ENCODE measurements at regions not wholly inside any gene's neighbourhood (a gene's known extent, or its start where the extent isn't known, plus 50 kb on each side); places are given as distances from the start of the nearest gene placed in this dataset.

DNA sequence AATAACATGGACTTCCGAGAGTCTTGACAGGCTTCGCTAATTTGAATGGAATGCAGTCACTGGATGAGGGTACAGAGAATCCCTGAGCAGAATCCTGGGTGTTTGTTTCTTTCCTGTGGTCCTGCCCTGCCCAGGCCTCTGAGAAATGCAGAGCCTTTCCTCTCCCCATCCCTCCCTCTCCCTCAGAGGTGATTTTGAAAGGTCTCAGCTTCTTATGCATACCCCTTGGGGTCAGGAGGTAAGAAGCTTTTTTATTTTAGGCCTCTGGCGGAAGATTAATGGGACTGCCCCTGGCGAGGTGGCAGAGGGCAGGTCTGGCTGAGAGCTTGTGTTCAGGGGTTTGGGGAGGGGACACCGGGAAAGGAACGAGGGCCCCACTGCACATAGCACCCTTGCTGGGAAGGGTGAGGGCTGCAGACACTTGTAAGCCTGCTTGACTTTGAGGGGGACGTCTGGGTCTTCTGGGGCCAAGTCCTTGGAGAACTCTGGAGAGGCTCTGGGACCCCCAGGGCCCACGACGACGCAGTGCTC lies 116.5 kb upstream of the SLC45A1 start (continued):
- TF ChIP-seq, protein P1, sequence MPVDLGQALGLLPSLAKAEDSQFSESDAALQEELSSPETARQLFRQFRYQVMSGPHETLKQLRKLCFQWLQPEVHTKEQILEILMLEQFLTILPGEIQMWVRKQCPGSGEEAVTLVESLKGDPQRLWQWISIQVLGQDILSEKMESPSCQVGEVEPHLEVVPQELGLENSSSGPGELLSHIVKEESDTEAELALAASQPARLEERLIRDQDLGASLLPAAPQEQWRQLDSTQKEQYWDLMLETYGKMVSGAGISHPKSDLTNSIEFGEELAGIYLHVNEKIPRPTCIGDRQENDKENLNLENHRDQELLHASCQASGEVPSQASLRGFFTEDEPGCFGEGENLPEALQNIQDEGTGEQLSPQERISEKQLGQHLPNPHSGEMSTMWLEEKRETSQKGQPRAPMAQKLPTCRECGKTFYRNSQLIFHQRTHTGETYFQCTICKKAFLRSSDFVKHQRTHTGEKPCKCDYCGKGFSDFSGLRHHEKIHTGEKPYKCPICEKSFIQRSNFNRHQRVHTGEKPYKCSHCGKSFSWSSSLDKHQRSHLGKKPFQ (CRISPR knock-in tag; IDR thresholded peaks at IDR 0.05; ENCODE audit: insufficient replicate concordance), result no peak
- TF ChIP-seq, protein P2, sequence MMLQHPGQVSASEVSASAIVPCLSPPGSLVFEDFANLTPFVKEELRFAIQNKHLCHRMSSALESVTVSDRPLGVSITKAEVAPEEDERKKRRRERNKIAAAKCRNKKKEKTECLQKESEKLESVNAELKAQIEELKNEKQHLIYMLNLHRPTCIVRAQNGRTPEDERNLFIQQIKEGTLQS (CRISPR knock-in tag; IDR thresholded peaks at IDR 0.05), result no peak
- TF ChIP-seq ZNF468 (CRISPR knock-in tag; IDR thresholded peaks at IDR 0.05), result no peak
- TF ChIP-seq, protein P3, sequence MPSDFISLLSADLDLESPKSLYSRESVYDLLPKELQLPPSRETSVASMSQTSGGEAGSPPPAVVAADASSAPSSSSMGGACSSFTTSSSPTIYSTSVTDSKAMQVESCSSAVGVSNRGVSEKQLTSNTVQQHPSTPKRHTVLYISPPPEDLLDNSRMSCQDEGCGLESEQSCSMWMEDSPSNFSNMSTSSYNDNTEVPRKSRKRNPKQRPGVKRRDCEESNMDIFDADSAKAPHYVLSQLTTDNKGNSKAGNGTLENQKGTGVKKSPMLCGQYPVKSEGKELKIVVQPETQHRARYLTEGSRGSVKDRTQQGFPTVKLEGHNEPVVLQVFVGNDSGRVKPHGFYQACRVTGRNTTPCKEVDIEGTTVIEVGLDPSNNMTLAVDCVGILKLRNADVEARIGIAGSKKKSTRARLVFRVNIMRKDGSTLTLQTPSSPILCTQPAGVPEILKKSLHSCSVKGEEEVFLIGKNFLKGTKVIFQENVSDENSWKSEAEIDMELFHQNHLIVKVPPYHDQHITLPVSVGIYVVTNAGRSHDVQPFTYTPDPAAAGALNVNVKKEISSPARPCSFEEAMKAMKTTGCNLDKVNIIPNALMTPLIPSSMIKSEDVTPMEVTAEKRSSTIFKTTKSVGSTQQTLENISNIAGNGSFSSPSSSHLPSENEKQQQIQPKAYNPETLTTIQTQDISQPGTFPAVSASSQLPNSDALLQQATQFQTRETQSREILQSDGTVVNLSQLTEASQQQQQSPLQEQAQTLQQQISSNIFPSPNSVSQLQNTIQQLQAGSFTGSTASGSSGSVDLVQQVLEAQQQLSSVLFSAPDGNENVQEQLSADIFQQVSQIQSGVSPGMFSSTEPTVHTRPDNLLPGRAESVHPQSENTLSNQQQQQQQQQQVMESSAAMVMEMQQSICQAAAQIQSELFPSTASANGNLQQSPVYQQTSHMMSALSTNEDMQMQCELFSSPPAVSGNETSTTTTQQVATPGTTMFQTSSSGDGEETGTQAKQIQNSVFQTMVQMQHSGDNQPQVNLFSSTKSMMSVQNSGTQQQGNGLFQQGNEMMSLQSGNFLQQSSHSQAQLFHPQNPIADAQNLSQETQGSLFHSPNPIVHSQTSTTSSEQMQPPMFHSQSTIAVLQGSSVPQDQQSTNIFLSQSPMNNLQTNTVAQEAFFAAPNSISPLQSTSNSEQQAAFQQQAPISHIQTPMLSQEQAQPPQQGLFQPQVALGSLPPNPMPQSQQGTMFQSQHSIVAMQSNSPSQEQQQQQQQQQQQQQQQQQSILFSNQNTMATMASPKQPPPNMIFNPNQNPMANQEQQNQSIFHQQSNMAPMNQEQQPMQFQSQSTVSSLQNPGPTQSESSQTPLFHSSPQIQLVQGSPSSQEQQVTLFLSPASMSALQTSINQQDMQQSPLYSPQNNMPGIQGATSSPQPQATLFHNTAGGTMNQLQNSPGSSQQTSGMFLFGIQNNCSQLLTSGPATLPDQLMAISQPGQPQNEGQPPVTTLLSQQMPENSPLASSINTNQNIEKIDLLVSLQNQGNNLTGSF (CRISPR knock-in tag; IDR thresholded peaks at IDR 0.05), result no peak
- no peak for TF ChIP-seq ZNF251 (CRISPR knock-in tag; IDR thresholded peaks at IDR 0.05)
- TF ChIP-seq, protein P4, sequence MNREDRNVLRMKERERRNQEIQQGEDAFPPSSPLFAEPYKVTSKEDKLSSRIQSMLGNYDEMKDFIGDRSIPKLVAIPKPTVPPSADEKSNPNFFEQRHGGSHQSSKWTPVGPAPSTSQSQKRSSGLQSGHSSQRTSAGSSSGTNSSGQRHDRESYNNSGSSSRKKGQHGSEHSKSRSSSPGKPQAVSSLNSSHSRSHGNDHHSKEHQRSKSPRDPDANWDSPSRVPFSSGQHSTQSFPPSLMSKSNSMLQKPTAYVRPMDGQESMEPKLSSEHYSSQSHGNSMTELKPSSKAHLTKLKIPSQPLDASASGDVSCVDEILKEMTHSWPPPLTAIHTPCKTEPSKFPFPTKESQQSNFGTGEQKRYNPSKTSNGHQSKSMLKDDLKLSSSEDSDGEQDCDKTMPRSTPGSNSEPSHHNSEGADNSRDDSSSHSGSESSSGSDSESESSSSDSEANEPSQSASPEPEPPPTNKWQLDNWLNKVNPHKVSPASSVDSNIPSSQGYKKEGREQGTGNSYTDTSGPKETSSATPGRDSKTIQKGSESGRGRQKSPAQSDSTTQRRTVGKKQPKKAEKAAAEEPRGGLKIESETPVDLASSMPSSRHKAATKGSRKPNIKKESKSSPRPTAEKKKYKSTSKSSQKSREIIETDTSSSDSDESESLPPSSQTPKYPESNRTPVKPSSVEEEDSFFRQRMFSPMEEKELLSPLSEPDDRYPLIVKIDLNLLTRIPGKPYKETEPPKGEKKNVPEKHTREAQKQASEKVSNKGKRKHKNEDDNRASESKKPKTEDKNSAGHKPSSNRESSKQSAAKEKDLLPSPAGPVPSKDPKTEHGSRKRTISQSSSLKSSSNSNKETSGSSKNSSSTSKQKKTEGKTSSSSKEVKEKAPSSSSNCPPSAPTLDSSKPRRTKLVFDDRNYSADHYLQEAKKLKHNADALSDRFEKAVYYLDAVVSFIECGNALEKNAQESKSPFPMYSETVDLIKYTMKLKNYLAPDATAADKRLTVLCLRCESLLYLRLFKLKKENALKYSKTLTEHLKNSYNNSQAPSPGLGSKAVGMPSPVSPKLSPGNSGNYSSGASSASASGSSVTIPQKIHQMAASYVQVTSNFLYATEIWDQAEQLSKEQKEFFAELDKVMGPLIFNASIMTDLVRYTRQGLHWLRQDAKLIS (CRISPR knock-in tag; IDR thresholded peaks at IDR 0.05), result no peak
- peak; percentile 13; the same call in 1 of the 2 replicates for TF ChIP-seq ZNF225 (CRISPR knock-in tag; IDR thresholded peaks at IDR 0.05)
- peak; percentile 30; the same call in 1 of the 2 replicates for TF ChIP-seq MED1 (CRISPR knock-in tag; IDR thresholded peaks at IDR 0.05)
- TF ChIP-seq ZFX (CRISPR knock-in tag; IDR thresholded peaks at IDR 0.05; ENCODE audit: low read depth), result no peak
- no peak for TF ChIP-seq FOXC1 (CRISPR knock-in tag; IDR thresholded peaks at IDR 0.05; ENCODE audit: borderline replicate concordance)
- TF ChIP-seq, protein P5, sequence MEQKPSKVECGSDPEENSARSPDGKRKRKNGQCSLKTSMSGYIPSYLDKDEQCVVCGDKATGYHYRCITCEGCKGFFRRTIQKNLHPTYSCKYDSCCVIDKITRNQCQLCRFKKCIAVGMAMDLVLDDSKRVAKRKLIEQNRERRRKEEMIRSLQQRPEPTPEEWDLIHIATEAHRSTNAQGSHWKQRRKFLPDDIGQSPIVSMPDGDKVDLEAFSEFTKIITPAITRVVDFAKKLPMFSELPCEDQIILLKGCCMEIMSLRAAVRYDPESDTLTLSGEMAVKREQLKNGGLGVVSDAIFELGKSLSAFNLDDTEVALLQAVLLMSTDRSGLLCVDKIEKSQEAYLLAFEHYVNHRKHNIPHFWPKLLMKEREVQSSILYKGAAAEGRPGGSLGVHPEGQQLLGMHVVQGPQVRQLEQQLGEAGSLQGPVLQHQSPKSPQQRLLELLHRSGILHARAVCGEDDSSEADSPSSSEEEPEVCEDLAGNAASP (CRISPR knock-in tag; IDR thresholded peaks at IDR 0.05; ENCODE audit: borderline replicate concordance), result no peak
- no peak for TF ChIP-seq TSC22D2 (CRISPR knock-in tag; IDR thresholded peaks at IDR 0.05; ENCODE audit: borderline replicate concordance)
